Testis (tissue), 2 donors: ENCODE measurements at regions not wholly inside any gene's neighbourhood (a gene's known extent, or its start where the extent isn't known, plus 50 kb on each side); places are given as distances from the start of the nearest gene placed in this dataset.
A peak's percentile ranks its signal among the peaks of the same experiment; 100 is the strongest.
"Not testable (repeated sequence)": the region's sequence is repeated elsewhere in the genome, so short reads cannot be mapped to it uniquely, and the experiment has no call there.

Experiments used
- DNase-seq: peaks from one replicate; pipeline ENCODE4 v3.0.0-alpha.2; 2019
- H3K27ac ChIP-seq, 2 donors: fragments of 200-600 bp; sonication (generic); one replicate each; pipeline ENCODE4 v1.5.1; 2019
- H3K27me3 ChIP-seq: fragments of 200-600 bp; sonication (generic); one replicate; pipeline ENCODE4 v1.5.1; 2019
- H3K36me3 ChIP-seq: fragments of 200-600 bp; sonication (generic); one replicate; pipeline ENCODE4 v1.5.1; 2017; ENCODE audit warnings: low read depth; ENCODE audit errors: missing control alignments
- H3K4me1 ChIP-seq: fragments of 200-600 bp; sonication (generic); one replicate; pipeline ENCODE4 v1.5.1; 2019
- H3K4me3 ChIP-seq, 2 donors: fragments of 200-600 bp; sonication (generic); one replicate each; pipeline ENCODE4 v1.5.1; 2017 to 2019
- H3K9me3 ChIP-seq: fragments of 200-600 bp; sonication (generic); one replicate; pipeline ENCODE4 v1.5.1; 2017
- CTCF ChIP-seq, 3 experiments: fragments of 450-650 bp in 2 of 3; fragments of 200-600 bp in 1 of 3; sonication (generic) in 1 of 3; IDR thresholded peaks; one replicate each; pipeline ENCODE4 v1.5.1; 2016 to 2019; ENCODE audit warnings: antibody characterized with exemption in 3 of 3, mild to moderate bottlenecking in 2 of 3, moderate library complexity in 1 of 3
- POLR2A ChIP-seq: fragments of 450-650 bp; IDR thresholded peaks from one replicate; pipeline ENCODE4 v1.6.1; 2017; ENCODE audit warnings: antibody characterized with exemption, mild to moderate bottlenecking, moderate library complexity
- WGBS, 2 donors: methylation state at CpG; one replicate each; pipeline ENCODE4 v1.1.5; 2018; 5-methylcytosine and 5-hydroxymethylcytosine counted together
- intact Hi-C: fragments of 100-400 bp; cut with DNase I; formaldehyde crosslinking; loops from one replicate; pipeline ENCODE4 v1.15.1; 2023; ENCODE audit warnings: low total_unique reads

- no peak for TF ChIP-seq POLR2A
- no peak for TF ChIP-seq CTCF (IDR thresholded peaks at IDR 0.05)
- Histone ChIP-seq H3K36me3 (no peaks in the 10 kb centered on the region), H3K4me3 (no peak overlapping the region), H3K4me1 (no peaks in the 10 kb centered on the region), H3K9me3 (no peaks in the 10 kb centered on the region), H3K27me3 (no peaks in the 10 kb centered on the region), H3K27ac (no peak overlapping the region)
- intact Hi-C loops: no loop called here
- 18 to 38% methylated on average over 2 of the region's 2 CpGs for WGBS, 2 donors
- DNase-seq: no peak
These were observed 73.2 kb upstream of the EFCAB3 start for GRCh38 chr17:62307196-62307595.

- H3K27ac ChIP-seq: no peak overlapping the region
- H3K4me1 ChIP-seq: no peaks in the 10 kb centered on the region
- H3K4me3 ChIP-seq: no peak overlapping the region
- H3K27me3 ChIP-seq: no peaks in the 10 kb centered on the region
- no peaks in the 10 kb centered on the region for H3K9me3 ChIP-seq
- intact Hi-C loops: no loop called here
- TF ChIP-seq POLR2A (no peak), CTCF (IDR thresholded peaks at IDR 0.05) (no peak)
- DNase-seq: no peak
- no peaks in the 10 kb centered on the region for H3K36me3 ChIP-seq
These were observed 76.9 kb upstream of the EFCAB3 start for GRCh38 chr17:62303476-62303875.

- 89% methylated on average over 4 of the region's 4 CpGs for WGBS, 2 donors
- intact Hi-C loops: no loop called here
These were observed 79.7 kb upstream of the EFCAB3 start for GRCh38 chr17:62300697-62301096.

GRCh38 chr17:62275290-62275689 is 105.1 kb upstream of the EFCAB3 start:
- DNase-seq, intact Hi-C loops, H3K36me3 ChIP-seq, H3K4me3 ChIP-seq, H3K27me3 ChIP-seq, H3K27ac ChIP-seq, H3K4me1 ChIP-seq, H3K9me3 ChIP-seq: not testable (repeated sequence)
- WGBS, 2 donors: 100% methylated on average over 9 of the region's 14 CpGs; no CpG with 5 or more reads in 1 of the 2 donors

More at GRCh38 chr17:62300697-62301096, 79.7 kb upstream of the EFCAB3 start:
- H3K27me3 ChIP-seq: no peaks in the 10 kb centered on the region
- H3K4me1 ChIP-seq: no peaks in the 10 kb centered on the region
- H3K36me3 ChIP-seq: no peaks in the 10 kb centered on the region
- TF ChIP-seq CTCF (IDR thresholded peaks at IDR 0.05) (no peak), POLR2A (no peak)
- no peak for DNase-seq
- no peaks in the 10 kb centered on the region for H3K9me3 ChIP-seq
- no peak overlapping the region for H3K4me3 ChIP-seq
- no peak overlapping the region for H3K27ac ChIP-seq

GRCh38 chr17:62268361-62268760 is 112.0 kb upstream of the EFCAB3 start:
- H3K9me3 ChIP-seq, H3K36me3 ChIP-seq, H3K4me1 ChIP-seq, H3K27ac ChIP-seq, H3K27me3 ChIP-seq, H3K4me3 ChIP-seq, intact Hi-C loops, DNase-seq: not testable (repeated sequence)
- 85% methylated on average over 10 of the region's 12 CpGs; no CpG with 5 or more reads in 1 of the 2 donors for WGBS, 2 donors

GRCh38 chr17:62264974-62265373 is 115.4 kb upstream of the EFCAB3 start:
- WGBS, 2 donors: no CpG with 5 or more reads among the region's 15 CpGs
- H3K27me3 ChIP-seq, intact Hi-C loops: not testable (repeated sequence)

GRCh38 chr17:62255791-62256190 is 124.6 kb upstream of the EFCAB3 start:
- 37 to 49% methylated on average over 6 of the region's 6 CpGs for WGBS, 2 donors
- intact Hi-C loops, H3K27me3 ChIP-seq: not testable (repeated sequence)

More at GRCh38 chr17:62264974-62265373, 115.4 kb upstream of the EFCAB3 start:
- H3K4me3 ChIP-seq, H3K4me1 ChIP-seq, H3K36me3 ChIP-seq, H3K9me3 ChIP-seq, H3K27ac ChIP-seq, DNase-seq: not testable (repeated sequence)

GRCh38 chr17:62242076-62242475 is 138.3 kb upstream of the EFCAB3 start:
- H3K27me3 ChIP-seq, H3K36me3 ChIP-seq, H3K4me3 ChIP-seq, intact Hi-C loops, H3K27ac ChIP-seq, H3K9me3 ChIP-seq, H3K4me1 ChIP-seq: not testable (repeated sequence)
- DNase-seq: peak; percentile 21
- WGBS, 2 donors: 20 to 32% methylated on average over 7 of the region's 7 CpGs

More at GRCh38 chr17:62255791-62256190, 124.6 kb upstream of the EFCAB3 start:
- not testable (repeated sequence) for H3K9me3 ChIP-seq, H3K4me1 ChIP-seq, H3K4me3 ChIP-seq, H3K36me3 ChIP-seq, DNase-seq, H3K27ac ChIP-seq

- H3K4me3 ChIP-seq, H3K36me3 ChIP-seq, H3K27ac ChIP-seq, DNase-seq, H3K4me1 ChIP-seq, H3K27me3 ChIP-seq, intact Hi-C loops, H3K9me3 ChIP-seq: not testable (repeated sequence)
- WGBS, 2 donors: 75 to 76% methylated on average over 3 of the region's 3 CpGs
These were observed 140.8 kb upstream of the EFCAB3 start for GRCh38 chr17:62239569-62239968.
